GM12892 (cell line): ENCODE measurements at regions not wholly inside any gene's neighbourhood (a gene's known extent, or its start where the extent isn't known, plus 50 kb on each side); places are given as distances from the start of the nearest gene placed in this dataset.

ENCODE experiments used
- POLR2A ChIP-seq: IDR thresholded peaks from 2 replicates; pipeline ENCODE4 v1.6.1; 2011; ENCODE audit warnings: low read depth, low read length, control low read depth
- POLR2AphosphoS5 ChIP-seq: IDR thresholded peaks from 2 replicates; pipeline ENCODE4 v1.6.1; 2011; ENCODE audit warnings: low read depth, low read length, control low read depth
- TAF1 ChIP-seq: IDR thresholded peaks from 2 replicates; pipeline ENCODE4 v1.6.1; 2011; ENCODE audit warnings: low read depth, mild to moderate bottlenecking, control low read depth, low read length, borderline replicate concordance

- TF ChIP-seq TAF1 (no peak), POLR2A (no peak), POLR2AphosphoS5 (no peak)
Observed at GRCh38 chr19:27750391-27751043, 1462.4 kb downstream of the UQCRFS1 start.
